HCT116 (cell line): ENCODE measurements at regions not wholly inside any gene's neighbourhood (a gene's known extent, or its start where the extent isn't known, plus 50 kb on each side); places are given as distances from the start of the nearest gene placed in this dataset.

Experiments used
- ATAC-seq: fragments of 200-7000 bp; cut with Tn5 transposase; 2 replicates; pipeline ENCODE4 v1.9.1; 2020; ENCODE audit warnings: mild to moderate bottlenecking, moderate library complexity
- BruUV-seq: library from RNA; stranded (reverse); fragments of 400-500 nt; replicated peaks from 2 replicates; lab custom pipeline; 2021; lab: Mats Ljungman, UMichigan
- CTCF ChIA-PET: fragments of 300-600 bp; sonication (Branson Sonifier 250); formaldehyde crosslinking; loops from one replicate; lab custom pipeline; 2021; ENCODE audit warnings: antibody characterized with exemption; lab: Charles Lee
- POLR2A ChIA-PET: fragments of 300-600, 350-600 bp; sonication (Branson Sonifier 250); formaldehyde crosslinking; loops from one replicate; lab custom pipeline; 2021; ENCODE audit warnings: antibody characterized with exemption; lab: Charles Lee
- RAD21 ChIA-PET, 2 experiments: fragments of 300-600 bp; sonication (Branson Sonifier 250); formaldehyde crosslinking; loops; one replicate each; lab custom pipeline; 2023; ENCODE audit warnings: low total read pairs in 2 of 2; ENCODE audit not compliant: uncharacterized antibody in 2 of 2, unreplicated experiment in 2 of 2, low non-redundant PET in 1 of 2; lab: Charles Lee
- DNase-seq: peaks from one replicate; pipeline ENCODE4 v3.0.0-alpha.2; 2010; ENCODE audit warnings: low read depth, low spot score
- H2AFZ ChIP-seq: fragments of 200-600 bp; shearing (Covaris generic), sonication (generic); 2 replicates; pipeline ENCODE4 v1.6.1; 2017; ENCODE audit warnings: low read depth, mixed run types, mixed read lengths, antibody characterized with exemption, low read length; ENCODE audit not compliant: poor library complexity, severe bottlenecking
- H3K27ac ChIP-seq: 2 replicates; pipeline ENCODE4 v1.5.1; 2012; ENCODE audit warnings: low read depth, low read length
- H3K27me3 ChIP-seq: fragments of 200-600 bp; sonication (generic); 2 replicates; pipeline ENCODE4 v1.6.1; 2016; ENCODE audit warnings: mixed run types, low read length, mixed read lengths; ENCODE audit not compliant: insufficient read depth
- H3K36me3 ChIP-seq, 2 experiments: fragments of 200-500 bp in 1 of 2; fragments of 200-600 bp in 1 of 2; sonication (Bioruptor generic) in 1 of 2; sonication (generic) in 1 of 2; 2 replicates each; pipeline versions ENCODE4 v1.5.1 to v1.6.1; 2014 to 2016; ENCODE audit warnings: low read length in 2 of 2, inconsistent platforms in 1 of 2, mixed read lengths in 1 of 2, mixed run types in 1 of 2; ENCODE audit not compliant: insufficient read depth in 2 of 2, control insufficient read depth in 1 of 2
- H3K4me1 ChIP-seq, 2 experiments: fragments of 200-600 bp in 1 of 2; sonication (generic) in 1 of 2; 2 replicates each; pipeline versions ENCODE4 v1.5.1 to v1.6.1; 2012 to 2017; ENCODE audit warnings: low read length in 2 of 2, inconsistent platforms in 1 of 2, mild to moderate bottlenecking in 1 of 2, mixed read lengths in 1 of 2, mixed run types in 1 of 2, moderate library complexity in 1 of 2; ENCODE audit not compliant: insufficient read depth in 2 of 2, control insufficient read depth in 1 of 2
- H3K4me2 ChIP-seq: fragments of 200-600 bp; sonication (generic); 2 replicates; pipeline ENCODE4 v1.6.1; 2017; ENCODE audit warnings: mixed run types, low read length, mixed read lengths
- H3K4me3 ChIP-seq, 2 experiments: fragments of 200-600 bp in 1 of 2; sonication (generic) in 1 of 2; replicated peaks in 1 of 2; 2 replicates each; pipeline ENCODE4 v1.5.1; 2011 to 2016; ENCODE audit warnings: low read length in 2 of 2, control low read depth in 1 of 2, low read depth in 1 of 2, mild to moderate bottlenecking in 1 of 2, mixed read lengths in 1 of 2, mixed run types in 1 of 2
- H3K79me2 ChIP-seq: fragments of 200-600 bp; sonication (generic); 2 replicates; pipeline ENCODE4 v1.6.1; 2017; ENCODE audit warnings: mild to moderate bottlenecking, mixed run types, low read length, moderate library complexity, mixed read lengths; ENCODE audit not compliant: insufficient read depth
- H3K9ac ChIP-seq: fragments of 200-600 bp; sonication (generic); 2 replicates; pipeline ENCODE4 v1.6.1; 2016; ENCODE audit warnings: low read length, mixed read lengths
- H3K9me2 ChIP-seq: fragments of 200-600 bp; sonication (generic), shearing (Covaris generic); 2 replicates; pipeline ENCODE4 v1.6.1; 2017; ENCODE audit warnings: mixed run types, mild to moderate bottlenecking, moderate library complexity; ENCODE audit not compliant: insufficient read depth
- H3K9me3 ChIP-seq, 2 experiments: fragments of 200-500 bp in 1 of 2; fragments of 200-600 bp in 1 of 2; sonication (Bioruptor generic) in 1 of 2; sonication (generic) in 1 of 2; 2 replicates each; pipeline ENCODE4 v1.6.1; 2014 to 2017; ENCODE audit warnings: low read length in 2 of 2, mixed read lengths in 2 of 2, inconsistent platforms in 1 of 2, low read depth in 1 of 2, mild to moderate bottlenecking in 1 of 2, mixed run types in 1 of 2, moderate library complexity in 1 of 2; ENCODE audit not compliant: control insufficient read depth in 1 of 2, insufficient read depth in 1 of 2
- H4K20me1 ChIP-seq: fragments of 200-600 bp; sonication (generic), shearing (Covaris generic); 2 replicates; pipeline ENCODE4 v1.6.1; 2017; ENCODE audit warnings: mixed run types, mild to moderate bottlenecking, moderate library complexity; ENCODE audit not compliant: insufficient read depth
- CBX3 ChIP-seq: IDR thresholded peaks from 2 replicates; pipeline ENCODE4 v1.6.1; 2012; ENCODE audit warnings: low read depth
- EZH2phosphoT487 ChIP-seq: fragments of 200-600 bp; IDR thresholded peaks from 2 replicates; pipeline ENCODE4 v1.6.1; 2018; ENCODE audit warnings: antibody characterized with exemption, borderline replicate concordance
- FOSL1 ChIP-seq: IDR thresholded peaks from 2 replicates; pipeline ENCODE4 v1.6.1; 2012; ENCODE audit warnings: low read depth
- POLR2A ChIP-seq: IDR thresholded peaks from 2 replicates; pipeline ENCODE4 v1.7.0; 2011; ENCODE audit warnings: borderline replicate concordance; ENCODE audit not compliant: insufficient read depth, insufficient read length; ENCODE audit errors: extremely low read depth
- RAD21 ChIP-seq: IDR thresholded peaks from 2 replicates; pipeline ENCODE4 v1.6.1; 2012; ENCODE audit warnings: low read depth, mild to moderate bottlenecking
- TCF7L2 ChIP-seq: IDR thresholded peaks from 2 replicates; pipeline ENCODE4 v1.7.0; 2011; ENCODE audit warnings: borderline replicate concordance, inconsistent platforms; ENCODE audit not compliant: insufficient read depth, insufficient read length; ENCODE audit errors: extremely low read depth
- ZNF274 ChIP-seq: fragments of 200-500 bp; sonication (Bioruptor generic); IDR thresholded peaks from 2 replicates; pipeline ENCODE4 v1.6.1; 2014; ENCODE audit warnings: mild to moderate bottlenecking, low read depth, low read length, inconsistent platforms
- intact Hi-C: fragments of 100-400 bp; cut with micrococcal nuclease; formaldehyde crosslinking; loops from 2 replicates; pipeline ENCODE4 v1.10.0; 2022
- TF ChIP-seq, protein P1 (sequence below): IDR thresholded peaks from 2 replicates; pipeline ENCODE4 v1.6.1; 2011; ENCODE audit warnings: mild to moderate bottlenecking, low read length, moderate library complexity; ENCODE audit not compliant: insufficient replicate concordance; ENCODE audit errors: extremely low read depth
- TF ChIP-seq, protein P2 (sequence below): IDR thresholded peaks from 2 replicates; pipeline ENCODE4 v1.6.1; 2012
- TF ChIP-seq, protein P3 (sequence below): IDR thresholded peaks from 2 replicates; pipeline ENCODE4 v1.6.1; 2012; ENCODE audit warnings: low read depth
- TF ChIP-seq, protein P4 (sequence below), 3 experiments: fragments of 200-600 bp in 1 of 3; sonication (generic) in 1 of 3; IDR thresholded peaks in 2 of 3; conservative IDR thresholded peaks in 1 of 3; 2 replicates each; pipeline ENCODE4 v1.5.1; 2012 to 2017; ENCODE audit warnings: low read depth in 2 of 3, low read length in 2 of 3, antibody characterized with exemption in 1 of 3, borderline replicate concordance in 1 of 3, control low read depth in 1 of 3, mild to moderate bottlenecking in 1 of 3, mixed read lengths in 1 of 3, mixed run types in 1 of 3, moderate library complexity in 1 of 3; ENCODE audit not compliant: insufficient read depth in 1 of 3

DNA sequence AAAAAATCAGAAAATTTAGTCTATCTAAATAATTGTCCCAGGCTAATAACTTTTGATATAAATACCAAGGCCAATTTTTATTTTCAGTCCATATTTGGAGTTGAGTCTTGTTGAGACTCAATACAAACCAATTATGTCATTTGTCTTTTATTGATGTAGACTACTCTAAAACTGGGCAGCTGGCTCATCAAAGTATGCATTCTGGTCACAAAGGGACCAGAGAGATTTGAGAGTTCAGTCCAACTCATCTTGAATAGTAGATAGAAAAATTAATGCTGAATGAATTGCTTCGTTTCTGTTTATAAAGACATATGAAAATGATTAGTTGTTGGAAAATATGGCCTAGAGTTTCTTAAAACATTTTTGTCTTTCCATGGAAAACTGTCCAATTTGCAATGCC lies 412.5 kb upstream of the KLHL4 start:
- POLR2A ChIA-PET, result no interaction called here
- Histone ChIP-seq H3K36me3 (no peaks in the 10 kb centered on the region), H3K4me3 (no peak overlapping the region), H3K27me3 (no peaks in the 10 kb centered on the region), H3K9me3 (no peaks in the 10 kb centered on the region), H3K4me1 (no peaks in the 10 kb centered on the region), H3K9ac (no peak overlapping the region), H3K9me2 (no peaks in the 10 kb centered on the region), H2AFZ (no peak overlapping the region), H3K79me2 (no peaks in the 10 kb centered on the region), H4K20me1 (no peaks in the 10 kb centered on the region), H3K4me2 (no peak overlapping the region), H3K27ac (no peak overlapping the region)
- no peak for ATAC-seq
- no peak for DNase-seq
- BruUV-seq, result no TSS peak
- CTCF ChIA-PET, result no interaction called here
- RAD21 ChIA-PET, result no interaction called here
- intact Hi-C loops, result no loop called here
- TF ChIP-seq RAD21 (no peak), FOSL1 (no peak), TCF7L2 (no peak), ZNF274 (no peak), EZH2phosphoT487 (no peak), CBX3 (no peak), POLR2A (no peak)
- TF ChIP-seq, protein P1, sequence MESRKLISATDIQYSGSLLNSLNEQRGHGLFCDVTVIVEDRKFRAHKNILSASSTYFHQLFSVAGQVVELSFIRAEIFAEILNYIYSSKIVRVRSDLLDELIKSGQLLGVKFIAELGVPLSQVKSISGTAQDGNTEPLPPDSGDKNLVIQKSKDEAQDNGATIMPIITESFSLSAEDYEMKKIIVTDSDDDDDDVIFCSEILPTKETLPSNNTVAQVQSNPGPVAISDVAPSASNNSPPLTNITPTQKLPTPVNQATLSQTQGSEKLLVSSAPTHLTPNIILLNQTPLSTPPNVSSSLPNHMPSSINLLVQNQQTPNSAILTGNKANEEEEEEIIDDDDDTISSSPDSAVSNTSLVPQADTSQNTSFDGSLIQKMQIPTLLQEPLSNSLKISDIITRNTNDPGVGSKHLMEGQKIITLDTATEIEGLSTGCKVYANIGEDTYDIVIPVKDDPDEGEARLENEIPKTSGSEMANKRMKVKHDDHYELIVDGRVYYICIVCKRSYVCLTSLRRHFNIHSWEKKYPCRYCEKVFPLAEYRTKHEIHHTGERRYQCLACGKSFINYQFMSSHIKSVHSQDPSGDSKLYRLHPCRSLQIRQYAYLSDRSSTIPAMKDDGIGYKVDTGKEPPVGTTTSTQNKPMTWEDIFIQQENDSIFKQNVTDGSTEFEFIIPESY, result no peak
- TF ChIP-seq, protein P2, sequence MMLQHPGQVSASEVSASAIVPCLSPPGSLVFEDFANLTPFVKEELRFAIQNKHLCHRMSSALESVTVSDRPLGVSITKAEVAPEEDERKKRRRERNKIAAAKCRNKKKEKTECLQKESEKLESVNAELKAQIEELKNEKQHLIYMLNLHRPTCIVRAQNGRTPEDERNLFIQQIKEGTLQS, result no peak
- TF ChIP-seq, protein P3, sequence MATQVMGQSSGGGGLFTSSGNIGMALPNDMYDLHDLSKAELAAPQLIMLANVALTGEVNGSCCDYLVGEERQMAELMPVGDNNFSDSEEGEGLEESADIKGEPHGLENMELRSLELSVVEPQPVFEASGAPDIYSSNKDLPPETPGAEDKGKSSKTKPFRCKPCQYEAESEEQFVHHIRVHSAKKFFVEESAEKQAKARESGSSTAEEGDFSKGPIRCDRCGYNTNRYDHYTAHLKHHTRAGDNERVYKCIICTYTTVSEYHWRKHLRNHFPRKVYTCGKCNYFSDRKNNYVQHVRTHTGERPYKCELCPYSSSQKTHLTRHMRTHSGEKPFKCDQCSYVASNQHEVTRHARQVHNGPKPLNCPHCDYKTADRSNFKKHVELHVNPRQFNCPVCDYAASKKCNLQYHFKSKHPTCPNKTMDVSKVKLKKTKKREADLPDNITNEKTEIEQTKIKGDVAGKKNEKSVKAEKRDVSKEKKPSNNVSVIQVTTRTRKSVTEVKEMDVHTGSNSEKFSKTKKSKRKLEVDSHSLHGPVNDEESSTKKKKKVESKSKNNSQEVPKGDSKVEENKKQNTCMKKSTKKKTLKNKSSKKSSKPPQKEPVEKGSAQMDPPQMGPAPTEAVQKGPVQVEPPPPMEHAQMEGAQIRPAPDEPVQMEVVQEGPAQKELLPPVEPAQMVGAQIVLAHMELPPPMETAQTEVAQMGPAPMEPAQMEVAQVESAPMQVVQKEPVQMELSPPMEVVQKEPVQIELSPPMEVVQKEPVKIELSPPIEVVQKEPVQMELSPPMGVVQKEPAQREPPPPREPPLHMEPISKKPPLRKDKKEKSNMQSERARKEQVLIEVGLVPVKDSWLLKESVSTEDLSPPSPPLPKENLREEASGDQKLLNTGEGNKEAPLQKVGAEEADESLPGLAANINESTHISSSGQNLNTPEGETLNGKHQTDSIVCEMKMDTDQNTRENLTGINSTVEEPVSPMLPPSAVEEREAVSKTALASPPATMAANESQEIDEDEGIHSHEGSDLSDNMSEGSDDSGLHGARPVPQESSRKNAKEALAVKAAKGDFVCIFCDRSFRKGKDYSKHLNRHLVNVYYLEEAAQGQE, result no peak
- TF ChIP-seq, protein P4, sequence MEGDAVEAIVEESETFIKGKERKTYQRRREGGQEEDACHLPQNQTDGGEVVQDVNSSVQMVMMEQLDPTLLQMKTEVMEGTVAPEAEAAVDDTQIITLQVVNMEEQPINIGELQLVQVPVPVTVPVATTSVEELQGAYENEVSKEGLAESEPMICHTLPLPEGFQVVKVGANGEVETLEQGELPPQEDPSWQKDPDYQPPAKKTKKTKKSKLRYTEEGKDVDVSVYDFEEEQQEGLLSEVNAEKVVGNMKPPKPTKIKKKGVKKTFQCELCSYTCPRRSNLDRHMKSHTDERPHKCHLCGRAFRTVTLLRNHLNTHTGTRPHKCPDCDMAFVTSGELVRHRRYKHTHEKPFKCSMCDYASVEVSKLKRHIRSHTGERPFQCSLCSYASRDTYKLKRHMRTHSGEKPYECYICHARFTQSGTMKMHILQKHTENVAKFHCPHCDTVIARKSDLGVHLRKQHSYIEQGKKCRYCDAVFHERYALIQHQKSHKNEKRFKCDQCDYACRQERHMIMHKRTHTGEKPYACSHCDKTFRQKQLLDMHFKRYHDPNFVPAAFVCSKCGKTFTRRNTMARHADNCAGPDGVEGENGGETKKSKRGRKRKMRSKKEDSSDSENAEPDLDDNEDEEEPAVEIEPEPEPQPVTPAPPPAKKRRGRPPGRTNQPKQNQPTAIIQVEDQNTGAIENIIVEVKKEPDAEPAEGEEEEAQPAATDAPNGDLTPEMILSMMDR (IDR thresholded peaks at IDR 0.05 in 2 of 3, conservative IDR thresholded peaks at IDR 0.05 in 1 of 3; ENCODE audit: borderline replicate concordance in 1 of 3, insufficient read depth in 1 of 3, low read depth in 2 of 3, low read length in 2 of 3), result no peak
